Gastrocnemius medialis (tissue), 4 donors: ENCODE measurements at regions not wholly inside any gene's neighbourhood (a gene's known extent, or its start where the extent isn't known, plus 50 kb on each side); places are given as distances from the start of the nearest gene placed in this dataset.
"Not testable (repeated sequence)": the region's sequence is repeated elsewhere in the genome, so short reads cannot be mapped to it uniquely, and the experiment has no call there.

Experiments
- ATAC-seq, 2 donors: fragments of 150-250 bp; one replicate each; pipeline ENCODE4 v1.9.1; 2016
- DNase-seq, 2 donors: peaks; one replicate each; pipeline ENCODE4 v3.0.0-alpha.2; 2019
- H3K27ac ChIP-seq, 4 donors: fragments of 200-600 bp; sonication (generic); 1 replicate in 1 of 4; 2 replicates in 3 of 4; pipeline ENCODE4 v1.5.1; 2016 to 2018; ENCODE audit warnings: mild to moderate bottlenecking in 2 of 4, moderate library complexity in 1 of 4
- H3K27me3 ChIP-seq, 3 donors: fragments of 200-600 bp; sonication (generic) in 2 of 3; 1 replicate in 1 of 3; 2 replicates in 2 of 3; pipeline versions ENCODE4 v1.5.1 to v1.6.0; 2016 to 2019; ENCODE audit warnings: mild to moderate bottlenecking in 1 of 3, moderate library complexity in 1 of 3
- H3K36me3 ChIP-seq, 2 donors: fragments of 200-600 bp; sonication (generic) in 1 of 2; one replicate each; pipeline ENCODE4 v1.5.1; 2017 to 2018
- H3K4me1 ChIP-seq, 2 donors: fragments of 200-600 bp; sonication (generic) in 1 of 2; one replicate each; pipeline ENCODE4 v1.5.1; 2016 to 2017; ENCODE audit warnings: mild to moderate bottlenecking in 2 of 2
- H3K4me3 ChIP-seq, 4 donors: fragments of 200-600 bp; sonication (generic) in 3 of 4; 1 replicate in 1 of 4; 2 replicates in 3 of 4; pipeline ENCODE4 v1.5.1; 2016 to 2019; ENCODE audit warnings: mild to moderate bottlenecking in 2 of 4
- H3K9me3 ChIP-seq, 3 donors: fragments of 200-600 bp; sonication (generic) in 2 of 3; 1 replicate in 1 of 3; 2 replicates in 2 of 3; pipeline ENCODE4 v1.5.1; 2016 to 2019
- POLR2A ChIP-seq, 2 donors: fragments of 450-650 bp; IDR thresholded peaks; one replicate each; pipeline ENCODE4 v1.6.1; 2017; ENCODE audit warnings: antibody characterized with exemption in 2 of 2, mild to moderate bottlenecking in 2 of 2, moderate library complexity in 2 of 2
- in situ Hi-C, 4 donors: fragments of 200-750 bp; cut with MboI; loops; one replicate each; pipeline versions ENCODE4 v1.15.0 to v1.8.0; 2017; ENCODE audit warnings: low sequenced_read_pairs in 4 of 4
- intact Hi-C: fragments of 100-400 bp; cut with DNase I; formaldehyde crosslinking; loops from one replicate; pipeline ENCODE4 v1.15.1; 2023; ENCODE audit warnings: low total_unique reads
- TF ChIP-seq, protein P1 (sequence below), 5 experiments: fragments of 450-650 bp in 3 of 5; fragments of 200-600 bp in 2 of 5; sonication (generic) in 2 of 5; IDR thresholded peaks in 4 of 5; conservative IDR thresholded peaks in 1 of 5; 1 replicate in 4 of 5; 2 replicates in 1 of 5; pipeline ENCODE4 v1.5.1; 2016 to 2019; ENCODE audit warnings: antibody characterized with exemption in 5 of 5, mild to moderate bottlenecking in 3 of 5, moderate library complexity in 3 of 5

DNA sequence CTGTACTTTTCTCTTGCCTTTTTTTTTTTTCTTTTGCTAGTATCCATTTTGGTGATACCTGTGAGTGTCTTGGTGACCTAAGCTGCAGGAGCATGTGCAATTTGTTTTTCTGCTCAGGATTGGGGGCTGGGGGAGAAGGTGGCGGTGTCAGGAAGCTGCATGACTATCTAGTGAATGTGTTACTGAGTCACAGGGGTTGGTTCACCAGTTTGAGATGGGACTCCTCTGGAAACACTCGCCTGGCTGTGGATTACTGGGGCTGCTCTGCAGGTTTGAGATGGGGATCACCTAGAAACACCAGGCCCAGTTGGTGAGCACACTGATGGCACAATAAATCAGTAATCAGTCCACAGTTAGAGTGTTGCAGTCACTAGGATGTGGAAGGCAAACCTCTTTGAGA is 447.9 kb downstream of the SPATA31D1 start:
- in situ Hi-C loops (no loop called here), intact Hi-C loops (no loop called here)
- H3K27ac ChIP-seq, result no peak overlapping the region
- no peaks in the 10 kb centered on the region for H3K36me3 ChIP-seq
- no peak for TF ChIP-seq POLR2A (IDR thresholded peaks at IDR 0.05)
- TF ChIP-seq, protein P1, sequence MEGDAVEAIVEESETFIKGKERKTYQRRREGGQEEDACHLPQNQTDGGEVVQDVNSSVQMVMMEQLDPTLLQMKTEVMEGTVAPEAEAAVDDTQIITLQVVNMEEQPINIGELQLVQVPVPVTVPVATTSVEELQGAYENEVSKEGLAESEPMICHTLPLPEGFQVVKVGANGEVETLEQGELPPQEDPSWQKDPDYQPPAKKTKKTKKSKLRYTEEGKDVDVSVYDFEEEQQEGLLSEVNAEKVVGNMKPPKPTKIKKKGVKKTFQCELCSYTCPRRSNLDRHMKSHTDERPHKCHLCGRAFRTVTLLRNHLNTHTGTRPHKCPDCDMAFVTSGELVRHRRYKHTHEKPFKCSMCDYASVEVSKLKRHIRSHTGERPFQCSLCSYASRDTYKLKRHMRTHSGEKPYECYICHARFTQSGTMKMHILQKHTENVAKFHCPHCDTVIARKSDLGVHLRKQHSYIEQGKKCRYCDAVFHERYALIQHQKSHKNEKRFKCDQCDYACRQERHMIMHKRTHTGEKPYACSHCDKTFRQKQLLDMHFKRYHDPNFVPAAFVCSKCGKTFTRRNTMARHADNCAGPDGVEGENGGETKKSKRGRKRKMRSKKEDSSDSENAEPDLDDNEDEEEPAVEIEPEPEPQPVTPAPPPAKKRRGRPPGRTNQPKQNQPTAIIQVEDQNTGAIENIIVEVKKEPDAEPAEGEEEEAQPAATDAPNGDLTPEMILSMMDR (IDR thresholded peaks at IDR 0.05 in 4 of 5, conservative IDR thresholded peaks at IDR 0.05 in 1 of 5), result no peak
- no peaks in the 10 kb centered on the region for H3K27me3 ChIP-seq
- DNase-seq (no peak), ATAC-seq (no peak)
- H3K9me3 ChIP-seq, result no peaks in the 10 kb centered on the region
- H3K4me3 ChIP-seq, result no peak overlapping the region
- H3K4me1 ChIP-seq, result no peaks in the 10 kb centered on the region

DNA sequence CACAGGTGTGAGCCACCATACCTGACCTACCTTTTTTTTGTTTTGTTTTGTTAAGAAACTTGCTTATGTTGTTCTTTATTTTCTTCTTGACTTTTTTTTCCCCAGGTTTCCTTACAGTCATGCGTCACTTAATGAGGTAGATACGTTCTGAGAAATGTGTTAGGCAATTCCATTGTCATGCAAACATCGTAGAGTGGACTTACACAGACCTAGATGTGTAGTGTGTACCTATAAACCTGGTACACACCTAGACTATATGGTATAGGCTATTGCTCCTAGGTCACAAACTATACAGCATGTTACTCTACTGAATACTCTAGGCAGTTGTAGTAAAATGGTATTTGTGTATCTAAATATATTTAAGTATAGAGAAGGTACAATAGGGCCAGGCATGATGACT is 448.6 kb downstream of the SPATA31D1 start:
- DNase-seq, ATAC-seq, H3K4me3 ChIP-seq, H3K36me3 ChIP-seq, H3K4me1 ChIP-seq, in situ Hi-C loops, H3K27me3 ChIP-seq, H3K27ac ChIP-seq, H3K9me3 ChIP-seq, intact Hi-C loops: not testable (repeated sequence)

DNA sequence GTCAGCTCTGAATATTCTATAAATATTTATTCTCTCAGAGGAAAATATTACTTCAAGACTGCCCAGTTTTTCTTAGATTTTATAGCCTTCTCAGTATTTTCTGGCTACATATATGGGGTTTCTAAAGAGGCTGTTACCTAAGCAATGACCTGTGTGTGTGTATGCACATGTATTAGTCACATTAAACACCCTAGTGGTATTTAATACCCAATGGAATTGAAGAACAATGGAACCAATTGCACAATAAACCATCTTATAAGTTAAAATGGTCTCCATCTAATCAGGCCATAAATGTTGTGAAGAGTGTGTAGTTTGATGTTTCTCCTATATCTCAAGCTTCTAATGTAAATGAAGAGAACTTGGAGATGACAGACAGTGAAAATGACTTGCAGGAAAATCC is 450.0 kb downstream of the SPATA31D1 start:
- no peak for ATAC-seq
- in situ Hi-C loops, result no loop called here

DNA sequence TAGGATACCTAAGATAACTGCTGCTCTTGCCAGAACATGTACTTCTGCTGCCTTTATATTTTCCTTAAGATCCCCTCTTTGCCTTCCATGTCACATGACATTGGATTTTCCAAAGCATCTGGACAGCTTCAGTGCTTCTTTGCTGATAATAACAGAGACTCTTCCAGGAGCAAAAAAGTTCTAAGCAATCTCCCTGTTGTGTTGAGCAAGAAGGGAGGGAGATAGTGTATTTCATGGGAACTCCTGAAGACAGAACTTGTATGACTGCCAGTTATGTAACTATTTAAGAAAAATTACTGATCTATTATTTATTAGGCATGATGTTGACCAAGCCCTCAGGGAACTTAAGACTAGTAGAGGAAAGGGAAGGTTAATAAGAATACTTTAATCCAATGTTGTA is 454.7 kb downstream of the SPATA31D1 start:
- Histone ChIP-seq H3K27me3 (no peaks in the 10 kb centered on the region), H3K27ac (no peak overlapping the region), H3K4me3 (no peak overlapping the region), H3K9me3 (peaks cover 0 to 5% (median 0%) of the 10 kb centered on the region in 3 donors), H3K4me1 (no peaks in the 10 kb centered on the region), H3K36me3 (no peaks in the 10 kb centered on the region)
- in situ Hi-C loops, result no loop called here
- no peak for ATAC-seq
- no peak for TF ChIP-seq POLR2A (IDR thresholded peaks at IDR 0.05)
- TF ChIP-seq, protein P1 (IDR thresholded peaks at IDR 0.05 in 4 of 5, conservative IDR thresholded peaks at IDR 0.05 in 1 of 5), result no peak
- intact Hi-C loops, result no loop called here
- no peak for DNase-seq

More for the DNA sequence above, 450.0 kb downstream of the SPATA31D1 start:
- no peaks in the 10 kb centered on the region for H3K4me1 ChIP-seq
- no peaks in the 10 kb centered on the region for H3K27me3 ChIP-seq
- no peak overlapping the region for H3K4me3 ChIP-seq
- DNase-seq, result no peak
- no peaks in the 10 kb centered on the region for H3K36me3 ChIP-seq
- intact Hi-C loops, result no loop called here
- no peaks in the 10 kb centered on the region for H3K9me3 ChIP-seq
- TF ChIP-seq, protein P1 (IDR thresholded peaks at IDR 0.05 in 4 of 5, conservative IDR thresholded peaks at IDR 0.05 in 1 of 5), result no peak
- no peak for TF ChIP-seq POLR2A (IDR thresholded peaks at IDR 0.05)
- H3K27ac ChIP-seq, result no peak overlapping the region

DNA sequence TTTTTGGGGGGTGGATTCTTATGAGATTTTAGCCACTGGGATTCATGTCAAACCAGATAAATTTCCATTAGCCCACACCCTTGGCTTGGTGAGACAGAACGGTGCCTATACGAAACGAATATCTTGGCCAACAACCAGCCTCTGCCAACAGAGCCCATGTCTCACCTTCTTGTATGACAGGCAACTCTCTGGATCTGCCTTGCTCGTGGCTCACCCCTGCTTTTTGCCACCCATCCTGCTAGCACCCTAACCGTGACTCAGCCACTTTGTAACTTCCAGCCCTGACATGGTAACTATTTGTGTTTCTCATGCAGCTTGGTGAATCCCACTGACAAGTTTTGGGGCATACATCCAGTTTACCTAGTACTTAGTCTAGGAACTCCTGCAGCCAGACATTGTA is 457.0 kb downstream of the SPATA31D1 start:
- intact Hi-C loops, result no loop called here
- H3K36me3 ChIP-seq, result no peaks in the 10 kb centered on the region
- H3K4me3 ChIP-seq, result no peak overlapping the region
- no peak for DNase-seq
- peaks cover 0 to 5% (median 0%) of the 10 kb centered on the region in 3 donors for H3K9me3 ChIP-seq
- in situ Hi-C loops, result no loop called here
- no peaks in the 10 kb centered on the region for H3K27me3 ChIP-seq
- no peak overlapping the region for H3K27ac ChIP-seq
- H3K4me1 ChIP-seq, result no peaks in the 10 kb centered on the region
- TF ChIP-seq, protein P1 (IDR thresholded peaks at IDR 0.05 in 4 of 5, conservative IDR thresholded peaks at IDR 0.05 in 1 of 5), result no peak
- TF ChIP-seq POLR2A (IDR thresholded peaks at IDR 0.05), result no peak
- no peak for ATAC-seq
